Neural progenitor cell (in vitro differentiated cells): ENCODE measurements at regions not wholly inside any gene's neighbourhood (a gene's known extent, or its start where the extent isn't known, plus 50 kb on each side); places are given as distances from the start of the nearest gene placed in this dataset.

Experiments
- DNase-seq: peaks from one replicate; pipeline ENCODE4 v3.0.0-alpha.2; 2016; ENCODE audit warnings: low spot score
- H2AFZ ChIP-seq: fragments of 200-600 bp; sonication (generic); replicated peaks from 2 replicates; pipeline ENCODE4 v1.6.1; 2016; ENCODE audit warnings: antibody characterized with exemption
- H3F3A ChIP-seq: fragments of 200-600 bp; sonication (generic); 2 replicates; pipeline ENCODE4 v1.6.1; 2016; ENCODE audit warnings: antibody characterized with exemption, low read depth
- H3K27ac ChIP-seq: fragments of 200-600 bp; sonication (generic); 2 replicates; pipeline ENCODE4 v1.5.1; 2016; ENCODE audit warnings: mild to moderate bottlenecking
- H3K27me3 ChIP-seq: fragments of 200-600 bp; sonication (generic); 2 replicates; pipeline ENCODE4 v1.6.1; 2016; ENCODE audit warnings: mild to moderate bottlenecking, moderate library complexity
- H3K36me3 ChIP-seq: fragments of 200-600 bp; sonication (generic); 2 replicates; pipeline ENCODE4 v1.5.1; 2016
- H3K4me1 ChIP-seq: fragments of 200-600 bp; sonication (generic); 2 replicates; pipeline ENCODE4 v1.6.1; 2016; ENCODE audit warnings: mixed run types
- H3K4me2 ChIP-seq: fragments of 200-600 bp; sonication (generic); 2 replicates; pipeline ENCODE4 v1.6.1; 2016
- H3K4me3 ChIP-seq: fragments of 200-600 bp; sonication (generic); 2 replicates; pipeline ENCODE4 v1.5.1; 2016
- H3K79me2 ChIP-seq: fragments of 200-600 bp; sonication (generic); 2 replicates; pipeline ENCODE4 v1.6.1; 2016; ENCODE audit warnings: low read depth
- H3K9ac ChIP-seq: fragments of 200-600 bp; sonication (generic); 2 replicates; pipeline ENCODE4 v1.6.1; 2016
- H3K9me3 ChIP-seq: fragments of 200-600 bp; sonication (generic); 2 replicates; pipeline ENCODE4 v1.5.1; 2016; ENCODE audit warnings: low read depth
- H4K20me1 ChIP-seq: fragments of 200-600 bp; sonication (generic); 2 replicates; pipeline ENCODE4 v1.6.1; 2016; ENCODE audit warnings: low read depth
- H3K27ac Mint-ChIP-seq: 3 replicates; pipeline ENCODE4 v1.8.0; 2021; ENCODE audit warnings: mixed read lengths
- H3K27me3 Mint-ChIP-seq: 2 replicates; pipeline ENCODE4 v1.8.0; 2022; ENCODE audit warnings: low read depth, mild to moderate bottlenecking, inconsistent platforms, moderate library complexity, mixed read lengths; ENCODE audit not compliant: insufficient read depth
- H3K36me3 Mint-ChIP-seq: 3 replicates; pipeline ENCODE4 v1.8.0; 2021; ENCODE audit warnings: mixed read lengths
- H3K4me1 Mint-ChIP-seq: 3 replicates; pipeline ENCODE4 v1.8.0; 2021; ENCODE audit warnings: mixed read lengths
- H3K4me3 Mint-ChIP-seq: 3 replicates; pipeline ENCODE4 v1.8.0; 2021; ENCODE audit warnings: mild to moderate bottlenecking, moderate library complexity, mixed read lengths
- H3K9me3 Mint-ChIP-seq: 3 replicates; pipeline ENCODE4 v1.8.0; 2020; ENCODE audit warnings: mixed read lengths
- CTCF ChIP-seq: fragments of 200-600 bp; sonication (generic); IDR thresholded peaks from 2 replicates; pipeline ENCODE4 v1.5.1; 2017; ENCODE audit warnings: antibody characterized with exemption, mild to moderate bottlenecking
- EZH2 ChIP-seq: fragments of 200-600 bp; sonication (generic); IDR thresholded peaks from 2 replicates; pipeline ENCODE4 v1.6.1; 2017; ENCODE audit warnings: antibody characterized with exemption, mild to moderate bottlenecking, moderate library complexity
- EZH2phosphoT487 ChIP-seq: fragments of 200-600 bp; sonication (generic); IDR thresholded peaks from 2 replicates; pipeline ENCODE4 v1.6.1; 2017; ENCODE audit warnings: antibody characterized with exemption

DNA sequence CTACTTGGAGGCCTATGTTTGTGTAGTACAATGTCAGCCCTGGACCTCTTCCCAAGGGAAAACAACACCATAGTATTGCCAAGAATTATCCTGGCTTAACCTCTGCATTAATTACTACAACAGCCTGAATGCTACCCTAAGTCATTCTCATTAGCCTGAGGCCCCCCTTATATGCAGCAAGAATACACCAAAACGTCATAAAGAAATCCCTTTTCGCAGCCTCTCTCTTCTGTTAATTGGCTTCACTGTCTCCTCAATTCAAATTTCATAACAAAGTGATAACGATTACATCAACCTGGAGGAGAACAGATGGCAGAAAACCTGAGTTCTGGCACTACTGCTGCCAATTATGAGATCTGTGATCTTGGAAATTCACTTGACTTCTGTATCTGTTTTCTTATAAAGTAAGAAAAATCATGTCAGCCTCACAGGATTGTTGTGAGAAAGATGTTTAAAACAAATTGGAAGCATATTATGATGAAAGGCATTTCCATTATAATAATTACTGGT, 1663.1 kb downstream of the STIM2 start:
- no peaks in the 10 kb centered on the region for H3K79me2 ChIP-seq
- H3K4me1 Mint-ChIP-seq: no peaks in the 10 kb centered on the region
- H3K36me3 Mint-ChIP-seq: no peaks in the 10 kb centered on the region

DNA sequence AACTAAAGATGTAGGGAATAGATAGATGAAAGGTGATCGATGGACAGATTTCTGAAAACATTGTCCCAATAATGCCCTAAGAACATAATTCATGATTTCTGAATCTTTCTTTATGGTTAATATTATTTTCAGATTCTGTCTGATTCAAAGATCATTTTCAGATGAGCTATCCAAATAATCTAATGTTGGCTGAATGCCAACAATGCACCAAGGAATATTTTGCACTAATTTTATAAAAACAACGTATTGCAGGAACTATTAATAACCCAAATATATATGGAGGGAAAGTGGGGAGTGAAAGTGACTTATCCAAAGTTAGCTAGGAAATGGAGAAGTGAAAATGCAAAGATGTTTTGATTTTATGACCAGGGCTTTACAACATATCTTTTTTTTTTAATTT, 1675.5 kb downstream of the STIM2 start:
- Histone ChIP-seq H3K4me3 (no peak overlapping the region), H3K4me2 (no peak overlapping the region), H3K27me3 (no peaks in the 10 kb centered on the region), H3F3A (no peaks in the 10 kb centered on the region), H4K20me1 (no peaks in the 10 kb centered on the region), H3K36me3 (no peaks in the 10 kb centered on the region), H3K9ac (no peak overlapping the region), H3K79me2 (no peaks in the 10 kb centered on the region), H3K9me3 (no peaks in the 10 kb centered on the region), H2AFZ (no peak overlapping the region), H3K4me1 (no peaks in the 10 kb centered on the region), H3K27ac (no peak overlapping the region)
- Mint-ChIP-seq H3K9me3 (peaks cover 4% of the 10 kb centered on the region), H3K27me3 (no peaks in the 10 kb centered on the region), H3K27ac (no peak overlapping the region), H3K36me3 (no peaks in the 10 kb centered on the region), H3K4me3 (no peak overlapping the region), H3K4me1 (no peaks in the 10 kb centered on the region)
- DNase-seq: no peak
- TF ChIP-seq EZH2phosphoT487: no peak
- TF ChIP-seq EZH2: no peak
- no peak for TF ChIP-seq CTCF

More for the DNA sequence above, 1663.1 kb downstream of the STIM2 start:
- Histone ChIP-seq H3K4me2 (no peak overlapping the region), H3F3A (no peaks in the 10 kb centered on the region), H3K9ac (no peak overlapping the region), H3K4me1 (no peaks in the 10 kb centered on the region), H3K36me3 (no peaks in the 10 kb centered on the region), H3K9me3 (no peaks in the 10 kb centered on the region), H3K27me3 (no peaks in the 10 kb centered on the region), H3K4me3 (no peak overlapping the region), H2AFZ (no peak overlapping the region), H4K20me1 (no peaks in the 10 kb centered on the region), H3K27ac (no peak overlapping the region)
- H3K27me3 Mint-ChIP-seq: no peaks in the 10 kb centered on the region
- peaks cover 2% of the 10 kb centered on the region for H3K9me3 Mint-ChIP-seq
- no peak for DNase-seq
- no peak overlapping the region for H3K27ac Mint-ChIP-seq
- H3K4me3 Mint-ChIP-seq: no peak overlapping the region
- TF ChIP-seq CTCF (no peak), EZH2phosphoT487 (no peak), EZH2 (no peak)

GRCh38 chr4:28545986-28546385, 1685.3 kb downstream of the STIM2 start:
- H3K79me2 ChIP-seq: no peaks in the 10 kb centered on the region
- no peak for TF ChIP-seq CTCF
- TF ChIP-seq EZH2: no peak
- no peak for TF ChIP-seq EZH2phosphoT487
- no peak overlapping the region for H3K27ac ChIP-seq
- Mint-ChIP-seq H3K4me1 (no peaks in the 10 kb centered on the region), H3K36me3 (no peaks in the 10 kb centered on the region), H3K27me3 (no peaks in the 10 kb centered on the region), H3K4me3 (no peak overlapping the region), H3K9me3 (peaks cover 2% of the 10 kb centered on the region), H3K27ac (no peak overlapping the region)
- no peak overlapping the region for H3K9ac ChIP-seq
- H3K27me3 ChIP-seq: no peaks in the 10 kb centered on the region
- H3K4me1 ChIP-seq: no peaks in the 10 kb centered on the region
- no peaks in the 10 kb centered on the region for H4K20me1 ChIP-seq
- DNase-seq: no peak
- H3K36me3 ChIP-seq: no peaks in the 10 kb centered on the region
- no peak overlapping the region for H3K4me2 ChIP-seq
- H3K9me3 ChIP-seq: no peaks in the 10 kb centered on the region
- H3K4me3 ChIP-seq: no peak overlapping the region
- H2AFZ ChIP-seq: no peak overlapping the region
- no peaks in the 10 kb centered on the region for H3F3A ChIP-seq
